ENCODE measurements at regions not wholly inside any gene's neighbourhood (a gene's known extent, or its start where the extent isn't known, plus 50 kb on each side); places are given as distances from the start of the nearest gene placed in this dataset.

DNA sequence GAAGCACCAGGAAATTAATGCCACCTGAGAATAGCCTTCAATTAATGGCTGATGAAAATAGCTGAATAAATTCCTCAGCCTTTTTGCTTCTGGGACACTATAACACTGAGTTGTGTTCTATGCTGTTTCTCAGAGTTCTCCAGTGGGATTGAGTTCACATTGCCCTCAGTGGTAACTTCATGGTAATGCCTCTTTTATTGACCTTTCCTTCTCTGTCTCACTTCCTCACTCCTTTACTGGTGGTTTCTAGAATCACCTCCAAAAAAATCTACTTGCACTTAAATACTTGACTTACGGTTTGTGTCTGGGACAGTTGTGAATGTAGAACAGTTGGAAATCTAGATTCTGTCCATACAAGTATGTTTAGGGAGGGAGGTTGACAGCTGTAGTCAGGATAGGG, 293.7 kb downstream of the PPP1R2C start:
- Histone ChIP-seq H3K4me3 (no peak overlapping the region), H3K9me3 (ENCODE audit: control insufficient read depth in 4 of 4, insufficient read depth in 3 of 4, low read length in 3 of 4) (no peaks in the 10 kb centered on the region), H3K27ac (ENCODE audit: low read depth in 1 of 2, low read length in 1 of 2) (no peak overlapping the region), H3K27me3 (ENCODE audit: control insufficient read depth in 3 of 3, insufficient read depth in 3 of 3, low read length in 2 of 3) (peaks cover 0 to 18% (median 4%) of the 10 kb centered on the region in 3 donors), H3K9ac (ENCODE audit: insufficient read depth in 1 of 2, low read length in 2 of 2) (no peak overlapping the region), H3K36me3 (ENCODE audit: control insufficient read depth in 4 of 4, insufficient read depth in 4 of 4, low read length in 4 of 4) (no peaks in the 10 kb centered on the region), H3K4me1 (ENCODE audit: control insufficient read depth in 5 of 5, insufficient read depth in 5 of 5, low read length in 5 of 5) (no peaks in the 10 kb centered on the region)
- WGBS, 2 donors, result 94 to 100% methylated on average over 1 of the region's 1 CpG
- ATAC-seq (ENCODE audit: insufficient read depth, low FRiP score), result no peak
- DNase-seq, result no peak
- TF ChIP-seq, protein P1, sequence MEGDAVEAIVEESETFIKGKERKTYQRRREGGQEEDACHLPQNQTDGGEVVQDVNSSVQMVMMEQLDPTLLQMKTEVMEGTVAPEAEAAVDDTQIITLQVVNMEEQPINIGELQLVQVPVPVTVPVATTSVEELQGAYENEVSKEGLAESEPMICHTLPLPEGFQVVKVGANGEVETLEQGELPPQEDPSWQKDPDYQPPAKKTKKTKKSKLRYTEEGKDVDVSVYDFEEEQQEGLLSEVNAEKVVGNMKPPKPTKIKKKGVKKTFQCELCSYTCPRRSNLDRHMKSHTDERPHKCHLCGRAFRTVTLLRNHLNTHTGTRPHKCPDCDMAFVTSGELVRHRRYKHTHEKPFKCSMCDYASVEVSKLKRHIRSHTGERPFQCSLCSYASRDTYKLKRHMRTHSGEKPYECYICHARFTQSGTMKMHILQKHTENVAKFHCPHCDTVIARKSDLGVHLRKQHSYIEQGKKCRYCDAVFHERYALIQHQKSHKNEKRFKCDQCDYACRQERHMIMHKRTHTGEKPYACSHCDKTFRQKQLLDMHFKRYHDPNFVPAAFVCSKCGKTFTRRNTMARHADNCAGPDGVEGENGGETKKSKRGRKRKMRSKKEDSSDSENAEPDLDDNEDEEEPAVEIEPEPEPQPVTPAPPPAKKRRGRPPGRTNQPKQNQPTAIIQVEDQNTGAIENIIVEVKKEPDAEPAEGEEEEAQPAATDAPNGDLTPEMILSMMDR (IDR thresholded peaks at IDR 0.05; ENCODE audit: control extremely low read depth, extremely low read depth), result no peak

GRCh38 chrX:42477396-42477795, 300.6 kb downstream of the PPP1R2C start:
- 81 to 86% methylated on average over 1 of the region's 1 CpG for WGBS, 2 donors
- ATAC-seq (ENCODE audit: insufficient read depth, low FRiP score) (no peak), DNase-seq (no peak)
- Histone ChIP-seq H3K27ac (ENCODE audit: low read depth in 1 of 2, low read length in 1 of 2) (no peak overlapping the region), H3K9me3 (ENCODE audit: control insufficient read depth in 4 of 4, insufficient read depth in 3 of 4, low read length in 3 of 4) (no peaks in the 10 kb centered on the region), H3K4me1 (ENCODE audit: control insufficient read depth in 5 of 5, insufficient read depth in 5 of 5, low read length in 5 of 5) (no peaks in the 10 kb centered on the region), H3K9ac (ENCODE audit: insufficient read depth in 1 of 2, low read length in 2 of 2) (no peak overlapping the region), H3K36me3 (ENCODE audit: control insufficient read depth in 4 of 4, insufficient read depth in 4 of 4, low read length in 4 of 4) (no peaks in the 10 kb centered on the region), H3K4me3 (no peak overlapping the region), H3K27me3 (ENCODE audit: control insufficient read depth in 3 of 3, insufficient read depth in 3 of 3, low read length in 2 of 3) (peaks cover 0 to 15% (median 0%) of the 10 kb centered on the region in 3 donors)
- TF ChIP-seq, protein P1 (IDR thresholded peaks at IDR 0.05; ENCODE audit: control extremely low read depth, extremely low read depth), result no peak

DNA sequence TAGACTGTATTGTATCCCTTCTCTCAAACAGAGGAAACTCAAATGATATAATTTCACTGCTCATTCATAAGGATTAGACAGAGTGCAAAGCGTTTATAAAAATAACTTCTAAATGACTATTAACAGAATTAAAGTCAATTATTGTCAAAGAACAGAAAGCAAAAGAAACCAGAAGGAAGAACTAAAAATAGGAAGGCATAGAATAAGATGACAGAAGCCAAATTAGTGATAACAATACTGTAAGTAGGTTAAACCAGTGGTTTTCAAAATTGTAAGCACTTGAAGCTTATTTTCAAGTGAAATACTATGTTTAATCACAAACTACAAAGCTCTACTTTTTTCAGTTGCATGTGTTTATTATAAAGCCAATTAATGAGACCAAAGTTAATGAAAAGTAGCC, 305.2 kb downstream of the PPP1R2C start:
- H3K4me1 ChIP-seq (ENCODE audit: control insufficient read depth in 5 of 5, insufficient read depth in 5 of 5, low read length in 5 of 5), result no peaks in the 10 kb centered on the region
- H3K36me3 ChIP-seq (ENCODE audit: control insufficient read depth in 4 of 4, insufficient read depth in 4 of 4, low read length in 4 of 4), result no peaks in the 10 kb centered on the region
- no peak for ATAC-seq (ENCODE audit: insufficient read depth, low FRiP score)
- DNase-seq, result no peak
- TF ChIP-seq, protein P1 (IDR thresholded peaks at IDR 0.05; ENCODE audit: control extremely low read depth, extremely low read depth), result no peak
- peaks cover 0 to under 1% (median 0%) of the 10 kb centered on the region in 3 donors for H3K27me3 ChIP-seq (ENCODE audit: control insufficient read depth in 3 of 3, insufficient read depth in 3 of 3, low read length in 2 of 3)
- 58 to 91% methylated on average over 1 of the region's 1 CpG for WGBS, 2 donors
- no peak overlapping the region for H3K27ac ChIP-seq (ENCODE audit: low read depth in 1 of 2, low read length in 1 of 2)
- no peak overlapping the region for H3K4me3 ChIP-seq
- H3K9me3 ChIP-seq (ENCODE audit: control insufficient read depth in 4 of 4, insufficient read depth in 3 of 4, low read length in 3 of 4), result peaks cover 0 to 2% (median 0%) of the 10 kb centered on the region in 4 donors
- H3K9ac ChIP-seq (ENCODE audit: insufficient read depth in 1 of 2, low read length in 2 of 2), result no peak overlapping the region

All from lung (tissue), 11 donors.